Astrocyte (in vitro differentiated cells and primary cell): ENCODE measurements at regions not wholly inside any gene's neighbourhood (a gene's known extent, or its start where the extent isn't known, plus 50 kb on each side); places are given as distances from the start of the nearest gene placed in this dataset.
"Not testable (repeated sequence)": the region's sequence is repeated elsewhere in the genome, so short reads cannot be mapped to it uniquely, and the experiment has no call there.

Experiments used
- EZH2 ChIP-seq: IDR thresholded peaks from 2 replicates; pipeline ENCODE4 v1.6.1; 2012; ENCODE audit warnings: mild to moderate bottlenecking, low read length, inconsistent platforms; ENCODE audit not compliant: insufficient read depth
- TF ChIP-seq, protein P1 (sequence below): IDR thresholded peaks from 2 replicates; pipeline ENCODE4 v1.5.1; 2011; ENCODE audit warnings: low read depth, mild to moderate bottlenecking, inconsistent platforms, low read length, moderate library complexity; ENCODE audit not compliant: insufficient read depth

DNA sequence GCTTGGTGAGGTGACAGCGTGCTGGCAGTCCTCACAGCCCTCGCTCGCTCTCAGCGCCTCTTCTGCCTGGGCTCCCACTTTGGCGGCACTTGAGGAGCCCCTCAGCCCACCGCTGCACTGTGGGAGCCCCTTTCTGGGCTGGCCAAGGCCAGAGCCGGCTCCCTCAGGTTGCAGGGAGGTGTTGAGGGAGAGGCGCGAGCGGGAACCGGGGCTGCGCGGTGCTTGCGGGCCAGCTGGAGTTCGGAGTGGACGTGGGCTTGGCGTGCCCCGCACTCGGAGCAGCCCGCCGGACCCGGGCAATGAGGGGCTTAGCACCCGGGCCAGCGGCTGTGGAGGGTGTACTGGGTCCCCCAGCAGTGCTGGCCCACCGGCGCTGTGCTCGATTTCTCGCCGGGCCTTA, 134.2 kb upstream of the BASP1 start:
- not testable (repeated sequence) for TF ChIP-seq EZH2
- TF ChIP-seq, protein P1, sequence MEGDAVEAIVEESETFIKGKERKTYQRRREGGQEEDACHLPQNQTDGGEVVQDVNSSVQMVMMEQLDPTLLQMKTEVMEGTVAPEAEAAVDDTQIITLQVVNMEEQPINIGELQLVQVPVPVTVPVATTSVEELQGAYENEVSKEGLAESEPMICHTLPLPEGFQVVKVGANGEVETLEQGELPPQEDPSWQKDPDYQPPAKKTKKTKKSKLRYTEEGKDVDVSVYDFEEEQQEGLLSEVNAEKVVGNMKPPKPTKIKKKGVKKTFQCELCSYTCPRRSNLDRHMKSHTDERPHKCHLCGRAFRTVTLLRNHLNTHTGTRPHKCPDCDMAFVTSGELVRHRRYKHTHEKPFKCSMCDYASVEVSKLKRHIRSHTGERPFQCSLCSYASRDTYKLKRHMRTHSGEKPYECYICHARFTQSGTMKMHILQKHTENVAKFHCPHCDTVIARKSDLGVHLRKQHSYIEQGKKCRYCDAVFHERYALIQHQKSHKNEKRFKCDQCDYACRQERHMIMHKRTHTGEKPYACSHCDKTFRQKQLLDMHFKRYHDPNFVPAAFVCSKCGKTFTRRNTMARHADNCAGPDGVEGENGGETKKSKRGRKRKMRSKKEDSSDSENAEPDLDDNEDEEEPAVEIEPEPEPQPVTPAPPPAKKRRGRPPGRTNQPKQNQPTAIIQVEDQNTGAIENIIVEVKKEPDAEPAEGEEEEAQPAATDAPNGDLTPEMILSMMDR: not testable (repeated sequence)
